K562 (cell line): ENCODE measurements at regions not wholly inside any gene's neighbourhood (a gene's known extent, or its start where the extent isn't known, plus 50 kb on each side); places are given as distances from the start of the nearest gene placed in this dataset.

ENCODE experiments used
- ATAC-seq: fragments of 200-7000 bp; cut with Tn5 transposase; 3 replicates; pipeline ENCODE4 v1.9.1; 2020; ENCODE audit warnings: moderate library complexity
- BruUV-seq: library from RNA; stranded (reverse); fragments of 400-500 nt; replicated peaks from 2 replicates; lab custom pipeline; 2021; lab: Mats Ljungman, UMichigan
- CTCF ChIA-PET: fragments of 300-600 bp; formaldehyde crosslinking; extraction: SDS; loops from one replicate; lab custom pipeline; 2021; ENCODE audit warnings: low intra/inter-chr PET ratio; lab: Yijun Ruan, JAX
- POLR2A ChIA-PET: fragments of 300-600, 350-650 bp; sonication (Branson Sonifier 250); formaldehyde crosslinking; extraction: SDS; loops from one replicate; lab custom pipeline; 2021; ENCODE audit warnings: antibody characterized with exemption, inconsistent platforms; lab: Yijun Ruan, JAX
- DNase-seq, 4 experiments: peaks; one replicate each; pipeline versions ENCODE4 v3.0.0 to v3.0.0-alpha.2; 2011 to 2018; ENCODE audit warnings: low spot score in 3 of 4, mixed read lengths in 3 of 4; ENCODE audit errors: extremely low read depth in 1 of 4
- FAIRE-seq: peaks from 2 replicates; lab custom pipeline; 2011; peaks lifted over from hg19 to GRCh38; lab: Jason Lieb, UNC
- H2AFZ ChIP-seq: 2 replicates; pipeline ENCODE4 v1.6.0; 2011; ENCODE audit warnings: low read depth, low read length, control low read depth, inconsistent platforms
- H3K27ac ChIP-seq: fragments of 200-600 bp; 3 replicates; pipeline ENCODE4 v1.8.0; 2011; ENCODE audit warnings: low read depth, mild to moderate bottlenecking, control low read depth, inconsistent platforms, low read length, moderate library complexity, mixed read lengths; ENCODE audit errors: extremely low read depth
- H3K27me3 ChIP-seq, 2 experiments: fragments of 300-600 bp in 1 of 2; 2 replicates in 1 of 2; 3 replicates in 1 of 2; pipeline versions ENCODE4 v1.6.0 to v1.8.0; 2011; ENCODE audit warnings: inconsistent platforms in 2 of 2, low read length in 2 of 2, mild to moderate bottlenecking in 1 of 2, mixed read lengths in 1 of 2, moderate library complexity in 1 of 2; ENCODE audit not compliant: control insufficient read depth in 2 of 2, insufficient read depth in 2 of 2
- H3K36me3 ChIP-seq: fragments of 300-600 bp; 3 replicates; pipeline ENCODE4 v1.8.0; 2011; ENCODE audit warnings: mild to moderate bottlenecking, low read length, inconsistent platforms; ENCODE audit not compliant: control insufficient read depth, insufficient read depth
- H3K4me1 ChIP-seq, 2 experiments: fragments of 200-600 bp in 1 of 2; replicated peaks in 1 of 2; 2 replicates in 1 of 2; 3 replicates in 1 of 2; pipeline versions ENCODE4 v1.5.1 to v1.8.0; 2011; ENCODE audit warnings: inconsistent platforms in 2 of 2, low read length in 2 of 2, mild to moderate bottlenecking in 1 of 2, mixed read lengths in 1 of 2, moderate library complexity in 1 of 2; ENCODE audit not compliant: control insufficient read depth in 2 of 2, insufficient read depth in 2 of 2
- H3K4me2 ChIP-seq: 2 replicates; pipeline ENCODE4 v1.6.1; 2011; ENCODE audit warnings: low read length, control low read depth, inconsistent platforms, mixed read lengths; ENCODE audit not compliant: insufficient read depth
- H3K4me3 ChIP-seq: fragments of 200-600 bp; sonication (generic), shearing (Covaris generic); 2 replicates; pipeline ENCODE4 v1.5.1; 2016; ENCODE audit warnings: control low read depth, inconsistent platforms
- H3K79me2 ChIP-seq: fragments of 200-600 bp; 3 replicates; pipeline ENCODE4 v1.8.0; 2011; ENCODE audit warnings: low read length, inconsistent platforms; ENCODE audit not compliant: control insufficient read depth, insufficient read depth
- H3K9ac ChIP-seq, 2 experiments: 2 replicates each; pipeline versions ENCODE4 v1.6.0 to v1.6.1; 2011; ENCODE audit warnings: low read depth in 2 of 2, low read length in 2 of 2, control low read depth in 1 of 2, inconsistent platforms in 1 of 2, mild to moderate bottlenecking in 1 of 2, mixed read lengths in 1 of 2; ENCODE audit not compliant: insufficient read depth in 1 of 2
- H3K9me1 ChIP-seq: one replicate; pipeline ENCODE4 v1.6.0; 2011; ENCODE audit warnings: inconsistent platforms, mild to moderate bottlenecking, low read length, moderate library complexity; ENCODE audit not compliant: control insufficient read depth, insufficient read depth
- H3K9me3 ChIP-seq: replicated peaks from 2 replicates; pipeline ENCODE4 v1.5.1; 2011; ENCODE audit warnings: low read depth, low read length, inconsistent platforms; ENCODE audit not compliant: control insufficient read depth, insufficient read depth
- H4K20me1 ChIP-seq: replicated peaks from 2 replicates; pipeline ENCODE4 v1.6.1; 2011; ENCODE audit warnings: low read length, inconsistent platforms, mixed read lengths; ENCODE audit not compliant: control insufficient read depth, insufficient read depth
- CBFB ChIP-seq: sonication (generic); formaldehyde crosslinking; IDR thresholded peaks from 2 replicates; pipeline ENCODE4 v1.4.0; 2020; ENCODE audit warnings: mild to moderate bottlenecking, missing genetic modification reagents
- CBX8 ChIP-seq: fragments of 200-600 bp; sonication (generic); IDR thresholded peaks from 2 replicates; pipeline ENCODE4 v1.6.1; 2012; ENCODE audit warnings: borderline replicate concordance, mixed run types, low read depth, mild to moderate bottlenecking, moderate library complexity, mixed read lengths, low read length, control low read depth, inconsistent platforms; ENCODE audit not compliant: poor library complexity, severe bottlenecking; ENCODE audit errors: extremely low read depth
- CSDE1 ChIP-seq, 2 experiments: fragments of 450-650 bp; IDR thresholded peaks; 2 replicates each; pipeline ENCODE4 v1.6.1; 2016; ENCODE audit warnings: mild to moderate bottlenecking in 1 of 2
- FUS ChIP-seq: fragments of 200-400 bp; formaldehyde crosslinking; optimal IDR thresholded peaks from 2 replicates; pipeline ENCODE3; 2017; ENCODE audit warnings: low read depth, low read length
- MBD1 ChIP-seq: fragments of 250-450 bp; sonication (Bioruptor Pico); IDR thresholded peaks from 2 replicates; pipeline ENCODE4 v1.8.0; 2022; ENCODE audit warnings: inconsistent platforms
- MLLT1 ChIP-seq, 2 experiments: fragments of 450-650 bp; IDR thresholded peaks; 2 replicates each; pipeline ENCODE4 v1.6.1; 2016
- MYC ChIP-seq, 2 experiments: fragments of 250-450 bp in 1 of 2; sonication (Bioruptor Pico) in 1 of 2; IDR thresholded peaks; 2 replicates each; pipeline versions ENCODE4 v1.5.1 to v1.6.1; 2012 to 2021; ENCODE audit warnings: low read depth in 2 of 2, borderline replicate concordance in 1 of 2, improper control_type of control experiment in 1 of 2, low read length in 1 of 2, mild to moderate bottlenecking in 1 of 2, moderate library complexity in 1 of 2
- NFIC ChIP-seq: fragments of 450-650 bp; IDR thresholded peaks from 2 replicates; pipeline ENCODE4 v1.6.1; 2017; ENCODE audit warnings: mild to moderate bottlenecking, inconsistent platforms
- SUPT5H ChIP-seq: fragments of 450-650 bp; IDR thresholded peaks from 2 replicates; pipeline ENCODE4 v1.6.1; 2016
- ZBTB8A ChIP-seq: fragments of 450-650 bp; IDR thresholded peaks from 2 replicates; pipeline ENCODE4 v1.6.1; 2018; ENCODE audit warnings: mild to moderate bottlenecking, moderate library complexity; ENCODE audit not compliant: partially characterized antibody
- ZNF384 ChIP-seq: IDR thresholded peaks from 2 replicates; pipeline ENCODE4 v1.6.1; 2012; ENCODE audit warnings: low read depth, low read length, improper control_type of control experiment
- ZNF639 ChIP-seq, 2 experiments: fragments of 200-800 bp in 1 of 2; sonication (Bioruptor generic) in 1 of 2; sonication (generic) in 1 of 2; formaldehyde crosslinking in 1 of 2; IDR thresholded peaks in 1 of 2; conservative IDR thresholded peaks in 1 of 2; 2 replicates each; pipeline versions ENCODE4 v1.5.0 to v1.6.1; 2016 to 2020; ENCODE audit warnings: missing compliant biosample characterization in 1 of 2, missing genetic modification characterization in 1 of 2, missing genetic modification reagents in 1 of 2
- WGBS: fragments of 100-300 bp; shearing (Covaris generic); methylation state at CpG from one replicate; pipeline ENCODE4 v1.1.6; 2016; ENCODE audit warnings: low coverage, mixed read lengths; ENCODE audit not compliant: insufficient coverage; ENCODE audit errors: missing lambda C conversion rate; 5-methylcytosine and 5-hydroxymethylcytosine counted together
- in situ Hi-C: fragments of 300-500 bp; cut with MboI; formaldehyde crosslinking; loops from 4 replicates; pipeline ENCODE4 v1.15.0; 2018; ENCODE audit warnings: inconsistent platforms, mixed read lengths
- intact Hi-C: fragments of 100-400 bp; cut with micrococcal nuclease; formaldehyde crosslinking; loops from 2 replicates; pipeline ENCODE4 v1.14.2; 2022

GRCh38 chr16:85541980-85542900 is 70.9 kb upstream of the GSE1 start (continued):
- TF ChIP-seq MYC (IDR thresholded peaks at IDR 0.05; ENCODE audit: low read depth, low read length) (peak; percentile 20; the same call in 1 of the 2 replicates), MYC (CRISPR knock-in tag; IDR thresholded peaks at IDR 0.05; ENCODE audit: borderline replicate concordance, low read depth) (no peak), CBX8 (no peak), CBFB (CRISPR knock-in tag) (no peak), SUPT5H (no peak), MBD1 (CRISPR knock-in tag) (no peak)

- no peak for DNase-seq
- peaks cover 8% of the 10 kb centered on the region for H3K9me3 ChIP-seq
- no peaks in the 10 kb centered on the region; a peak in 1 of 5 replicates for H3K27me3 ChIP-seq
- WGBS: 68% methylated on average over 4 of the region's 4 CpGs
- no peaks in the 10 kb centered on the region for H4K20me1 ChIP-seq
- FAIRE-seq: peak; percentile 37
- no peak overlapping the region for H3K4me2 ChIP-seq
- no peak overlapping the region for H3K4me3 ChIP-seq
- intact Hi-C loops: no loop called here
- ChIA-PET POLR2A (interaction anchor here (1.0 to 4.2 kb wide), 4 partner anchors 10 to 107 kb away, joined by 4 to 34 read pairs (median 4); no protein-coding TSS in a partner anchor), CTCF (no interaction called here)
- in situ Hi-C loops: no loop called here
- H3K9ac ChIP-seq: peak overlapping the region in 1 of 2 experiments; percentile 28; a peak in 1 of 4 replicates
- no TSS peak for BruUV-seq
- no peaks in the 10 kb centered on the region for H3K9me1 ChIP-seq
- TF ChIP-seq NFIC (peak; percentile 84), ZNF639 (CRISPR knock-in tag; conservative IDR thresholded peaks at IDR 0.05 in 1 of 2, IDR thresholded peaks at IDR 0.05 in 1 of 2) (0 out of 4 replicates have a peak, but pooled peaks of 1 of the 2 experiments have one; percentile 1), ZBTB8A (no peak), MLLT1 (IDR thresholded peaks at IDR 0.05) (no peak), CSDE1 (IDR thresholded peaks at IDR 0.05) (no peak), ZNF384 (no peak), FUS (no peak)
- no peak for ATAC-seq
- peaks cover 53% of the 10 kb centered on the region for H3K79me2 ChIP-seq
- H3K27ac ChIP-seq: no peak overlapping the region
- H3K36me3 ChIP-seq: peaks cover 18% of the 10 kb centered on the region; the same call in 2 of the 3 replicates
- peaks cover 35 to 60% of the 10 kb centered on the region in 2 experiments for H3K4me1 ChIP-seq
- H2AFZ ChIP-seq: no peak overlapping the region
Measured at GRCh38 chr16:85543536-85543935, 69.6 kb upstream of the GSE1 start.
